ENCODE measurements at regions not wholly inside any gene's neighbourhood (a gene's known extent, or its start where the extent isn't known, plus 50 kb on each side); places are given as distances from the start of the nearest gene placed in this dataset.

- TF ChIP-seq CTCF (IDR thresholded peaks at IDR 0.05) (no peak), POLR2A (IDR thresholded peaks at IDR 0.05) (no peak)
Measured at GRCh38 chr4:12975511-12975910, 508.6 kb downstream of the RAB28 start.

Measured in heart left ventricle (tissue), 13 donors.